Brain pericyte (primary cell): ENCODE measurements at regions not wholly inside any gene's neighbourhood (a gene's known extent, or its start where the extent isn't known, plus 50 kb on each side); places are given as distances from the start of the nearest gene placed in this dataset.

Experiments used
- DNase-seq: peaks from one replicate; pipeline ENCODE4 v3.0.0-alpha.2; 2012; ENCODE audit warnings: low read depth, low spot score

DNA sequence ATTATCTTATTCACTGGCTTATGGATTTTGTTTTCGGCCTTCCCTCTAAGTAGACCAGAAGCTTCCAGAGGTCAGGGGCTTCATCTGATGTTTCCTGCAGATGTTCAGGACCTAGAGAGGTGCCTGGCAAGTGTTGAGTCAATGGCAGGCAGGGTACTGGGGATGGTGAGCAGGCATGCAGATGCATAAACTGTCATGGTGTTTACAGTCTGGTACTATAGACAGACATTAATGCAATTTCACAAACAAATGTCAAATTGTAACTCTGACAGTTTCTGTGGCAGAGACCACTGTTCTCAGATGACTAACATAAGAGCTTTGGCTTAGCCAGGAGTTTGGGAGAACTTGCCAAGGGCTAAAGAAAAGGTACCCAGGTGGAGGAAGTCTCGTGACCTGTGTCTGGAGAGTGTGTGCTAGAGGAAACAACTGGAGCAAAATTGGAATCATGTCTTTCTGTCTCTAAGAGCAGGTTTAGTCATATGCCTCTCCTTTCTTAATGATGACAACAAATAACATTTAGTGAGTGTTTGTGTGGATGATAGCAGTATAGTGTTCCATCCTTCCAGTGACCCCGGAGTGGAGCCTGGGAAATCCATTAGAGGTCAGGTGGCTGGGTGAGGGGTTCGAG lies 53.7 kb upstream of the TRAK1 start:
- DNase-seq = no peak

- no peak for DNase-seq
These were observed 54.7 kb upstream of the TRAK1 start for GRCh38 chr3:42036483-42036823.

DNA sequence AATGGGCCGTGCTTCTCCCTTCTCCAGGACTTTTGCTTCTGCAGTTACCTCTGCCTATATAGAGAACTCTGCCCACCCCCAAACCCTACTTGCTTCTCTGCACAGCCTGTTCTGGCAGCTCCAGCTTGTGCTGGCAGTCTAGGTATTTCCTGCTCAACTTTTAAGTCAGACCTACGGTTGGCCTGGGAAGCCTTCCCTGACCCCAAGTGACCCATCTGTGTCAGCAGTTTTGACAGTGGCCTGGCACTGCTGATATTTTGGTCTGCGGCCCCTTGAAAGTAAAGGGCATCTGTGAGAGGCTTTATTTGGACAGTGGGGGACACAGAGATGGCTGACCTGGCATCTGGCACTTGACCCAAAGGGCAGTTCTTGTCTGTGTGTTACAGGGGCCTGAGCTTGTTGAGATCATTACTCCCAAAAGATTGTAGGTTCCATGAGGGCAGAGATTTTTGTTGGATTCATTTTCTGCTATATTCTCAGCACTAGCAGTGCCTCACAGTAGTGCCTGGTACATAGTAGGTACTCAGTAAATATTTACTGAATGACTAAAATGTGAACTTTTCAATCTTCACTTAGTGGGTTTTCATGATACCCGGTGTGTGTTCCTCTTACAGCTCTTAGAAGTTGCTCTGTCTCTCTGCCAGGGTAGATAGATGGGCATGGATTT lies 55.2 kb upstream of the TRAK1 start:
- no peak for DNase-seq

- no peak for DNase-seq
These were observed 56.1 kb upstream of the TRAK1 start for GRCh38 chr3:42035007-42035406.

DNA sequence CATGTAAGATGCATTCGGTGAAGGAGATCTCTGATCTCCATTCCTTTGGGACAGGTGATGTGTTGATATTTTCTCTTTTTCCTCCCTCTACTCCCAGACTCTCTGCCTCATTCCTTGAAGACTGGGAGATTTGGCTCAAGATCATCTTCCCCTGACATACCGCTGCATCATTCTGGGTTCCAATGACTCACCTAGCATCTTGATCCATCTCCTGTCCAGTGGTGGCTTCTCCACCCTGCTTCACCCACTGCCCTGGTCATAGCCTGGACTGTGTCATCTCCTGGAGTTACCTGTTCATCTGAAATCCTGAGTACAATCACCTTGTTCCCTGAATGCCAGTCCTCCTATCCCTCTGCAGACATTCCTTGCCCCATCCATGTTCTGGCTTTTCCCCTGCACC lies 57.4 kb upstream of the TRAK1 start:
- DNase-seq = no peak

- peak; percentile 76 for DNase-seq
These were observed 58.3 kb upstream of the TRAK1 start for GRCh38 chr3:42032693-42033349.

- DNase-seq = no peak
These were observed 59.2 kb upstream of the TRAK1 start for GRCh38 chr3:42031808-42032480.

GRCh38 chr3:42028474-42028873 lies 62.7 kb upstream of the TRAK1 start:
- no peak for DNase-seq

DNA sequence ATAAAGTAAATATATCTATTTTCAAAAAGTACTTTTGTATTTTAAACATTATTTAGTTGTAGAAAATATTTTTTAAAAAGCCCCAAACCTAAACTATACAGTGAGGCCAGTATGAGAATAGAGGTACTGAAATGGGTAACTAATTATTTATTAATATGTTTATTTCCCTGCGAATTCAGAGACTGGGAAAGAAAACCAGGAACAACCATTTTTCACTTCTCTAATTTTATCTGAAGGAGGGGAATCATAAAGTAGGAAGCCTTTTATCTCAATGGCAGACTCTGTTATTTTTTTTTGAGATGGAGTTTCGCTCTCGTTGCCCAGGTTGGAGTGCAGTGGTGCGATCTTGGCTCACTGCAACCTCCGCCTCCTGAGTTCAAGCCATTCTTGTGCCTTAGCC lies 63.6 kb upstream of the TRAK1 start:
- no peak for DNase-seq

DNA sequence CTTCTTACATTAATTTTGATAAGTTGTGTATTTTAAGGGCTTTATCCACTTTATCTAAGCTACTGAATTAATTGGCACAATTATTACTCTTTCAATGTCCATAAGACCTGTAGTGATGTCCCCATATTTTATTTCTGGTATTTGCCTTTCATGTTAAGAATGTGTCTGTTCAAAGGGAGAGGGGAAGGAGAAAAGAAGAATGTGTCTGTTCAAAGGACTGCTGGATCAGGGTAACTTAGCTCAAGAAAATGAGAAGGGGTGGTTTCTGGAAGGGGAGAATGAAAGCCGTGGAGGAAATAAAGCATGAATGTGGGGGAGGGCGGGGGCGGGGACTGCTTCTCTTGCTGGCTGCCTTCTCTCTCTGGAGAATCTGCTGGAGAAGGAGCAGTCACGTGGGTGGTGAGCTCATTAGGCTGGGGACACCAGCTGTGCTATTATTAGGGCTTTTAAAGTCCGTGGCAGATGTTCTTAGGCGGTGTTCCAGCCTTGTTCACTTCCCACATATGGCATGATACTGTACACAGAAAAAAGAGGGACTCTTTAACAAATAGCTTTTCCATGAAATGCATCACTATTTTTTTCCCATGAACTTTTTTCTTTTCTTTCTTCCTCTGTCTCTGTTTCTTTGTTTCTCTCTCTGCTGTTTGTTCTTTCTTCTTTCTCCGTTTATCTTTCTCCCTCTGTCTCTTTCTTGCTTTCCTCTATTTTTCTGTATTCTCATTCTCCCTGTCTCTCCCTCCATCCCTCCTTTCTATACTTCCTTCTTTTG lies 63.7 kb upstream of the ULK4 start:
- peak; percentile 85 for DNase-seq

- no peak for DNase-seq
These were observed 62.9 kb upstream of the ULK4 start for GRCh38 chr3:42024591-42025351.

DNA sequence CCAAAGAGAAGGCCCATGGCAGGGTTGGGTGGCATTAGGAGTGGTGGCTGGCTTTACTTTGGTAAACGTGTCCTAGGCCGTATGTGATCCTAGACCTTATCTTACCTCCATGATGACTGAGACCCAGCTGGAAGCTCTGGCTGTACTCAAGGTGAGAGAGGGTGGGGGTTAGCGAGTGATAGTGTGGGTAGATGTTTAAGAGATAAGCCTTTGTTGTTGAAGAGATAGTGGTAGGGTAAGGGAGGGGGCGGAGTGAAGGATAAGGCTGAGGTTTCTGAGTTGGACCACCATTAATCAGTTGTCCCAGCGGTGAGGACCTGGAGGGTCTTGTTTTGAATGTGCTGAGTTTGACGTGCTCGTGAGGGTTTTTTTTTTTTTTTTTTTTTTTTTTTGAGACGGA lies 61.5 kb upstream of the ULK4 start:
- no peak for DNase-seq

GRCh38 chr3:42022355-42022754 lies 60.5 kb upstream of the ULK4 start:
- no peak for DNase-seq

- DNase-seq = no peak
These were observed 58.9 kb upstream of the ULK4 start for GRCh38 chr3:42020684-42021307.

- no peak for DNase-seq
These were observed 58.0 kb upstream of the ULK4 start for GRCh38 chr3:42019953-42020260.

- DNase-seq = no peak
These were observed 57.4 kb upstream of the ULK4 start for GRCh38 chr3:42019144-42019952.

DNA sequence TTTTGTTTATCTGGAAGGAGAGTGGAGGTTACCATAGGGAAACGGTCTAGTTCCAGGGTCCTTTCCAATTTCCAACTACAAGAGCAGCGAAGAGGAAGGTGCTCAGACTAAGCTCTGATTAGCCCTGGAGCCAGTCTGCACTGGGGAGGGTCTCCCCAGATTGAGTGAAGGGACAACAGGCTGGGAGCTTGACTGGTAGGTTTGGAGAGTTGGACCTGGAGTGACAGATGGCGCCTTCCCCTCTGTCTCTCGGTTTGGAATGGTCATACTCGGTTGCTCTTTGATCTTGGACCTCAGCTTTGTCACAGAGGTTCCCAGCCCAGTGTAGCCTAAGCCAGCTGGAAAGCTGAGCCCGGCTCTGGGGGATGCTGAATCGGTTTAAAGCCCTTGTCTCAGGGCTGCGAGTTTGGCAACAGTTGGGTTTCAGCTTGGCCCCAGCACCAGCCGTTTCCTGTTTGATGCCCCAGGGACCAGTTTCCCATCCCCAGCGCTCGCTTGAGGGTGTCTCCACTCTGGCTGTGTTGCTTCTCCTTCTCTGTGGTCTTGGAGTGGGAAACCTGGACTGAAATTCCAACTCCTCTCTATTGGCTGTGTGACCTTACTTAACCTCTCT lies 53.1 kb upstream of the ULK4 start:
- no peak for DNase-seq

DNA sequence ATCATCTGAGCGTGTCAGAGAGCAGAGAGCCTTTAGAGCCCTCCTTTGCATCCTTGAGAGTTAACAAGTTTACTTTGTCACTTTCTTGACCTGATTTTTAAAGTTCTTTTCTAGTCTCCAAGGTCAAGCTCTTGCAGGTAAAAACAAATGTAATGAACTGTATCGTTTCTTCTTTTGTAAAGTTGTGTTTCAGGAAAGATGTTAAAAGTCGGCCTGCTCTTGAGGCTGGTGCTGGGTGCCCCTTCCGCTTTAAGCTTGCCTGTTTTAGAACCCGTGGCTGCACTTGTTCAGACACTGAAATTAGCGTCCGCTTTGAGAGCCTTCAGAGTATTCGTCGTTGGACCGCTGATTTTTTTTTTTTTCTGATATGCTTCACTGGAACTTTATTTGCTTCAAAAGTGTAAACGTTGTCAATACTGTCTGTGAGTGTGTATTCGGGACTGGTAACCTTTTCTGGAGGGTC lies 52.6 kb upstream of the ULK4 start:
- no peak for DNase-seq

- no peak for DNase-seq
These were observed 52.0 kb upstream of the ULK4 start for GRCh38 chr3:42013691-42014457.
